ENCODE measurements at regions not wholly inside any gene's neighbourhood (a gene's known extent, or its start where the extent isn't known, plus 50 kb on each side); places are given as distances from the start of the nearest gene placed in this dataset.

GRCh38 chr5:68734781-68735180, 359.0 kb upstream of the SLC30A5 start:
- WGBS, 2 donors: 88 to 90% methylated on average over 4 of the region's 4 CpGs
- Histone ChIP-seq H3K9me3 (ENCODE audit: control insufficient read depth in 4 of 4, insufficient read depth in 3 of 4, low read length in 3 of 4) (peaks cover 0 to 2% (median 0%) of the 10 kb centered on the region in 4 donors), H3K9ac (ENCODE audit: insufficient read depth in 1 of 2, low read length in 2 of 2) (no peak overlapping the region), H3K4me1 (ENCODE audit: control insufficient read depth in 5 of 5, insufficient read depth in 5 of 5, low read length in 5 of 5) (peaks cover 0 to 11% (median 9%) of the 10 kb centered on the region in 5 donors), H3K36me3 (ENCODE audit: control insufficient read depth in 4 of 4, insufficient read depth in 4 of 4, low read length in 4 of 4) (no peaks in the 10 kb centered on the region), H3K4me3 (no peak overlapping the region), H3K27ac (ENCODE audit: low read depth in 1 of 2, low read length in 1 of 2) (no peak overlapping the region), H3K27me3 (ENCODE audit: control insufficient read depth in 3 of 3, insufficient read depth in 3 of 3, low read length in 2 of 3) (no peaks in the 10 kb centered on the region)
- DNase-seq (no peak), ATAC-seq (ENCODE audit: insufficient read depth, low FRiP score) (no peak)
- TF ChIP-seq CTCF (IDR thresholded peaks at IDR 0.05; ENCODE audit: control extremely low read depth, extremely low read depth): no peak

- H3K9ac ChIP-seq (ENCODE audit: insufficient read depth in 1 of 2, low read length in 2 of 2): no peak overlapping the region
- no peaks in the 10 kb centered on the region for H3K4me1 ChIP-seq (ENCODE audit: control insufficient read depth in 5 of 5, insufficient read depth in 5 of 5, low read length in 5 of 5)
- H3K27ac ChIP-seq (ENCODE audit: low read depth in 1 of 2, low read length in 1 of 2): no peak overlapping the region
- 96 to 98% methylated on average over 9 of the region's 9 CpGs for WGBS, 2 donors
- no peak for ATAC-seq (ENCODE audit: insufficient read depth, low FRiP score)
- no peaks in the 10 kb centered on the region for H3K27me3 ChIP-seq (ENCODE audit: control insufficient read depth in 3 of 3, insufficient read depth in 3 of 3, low read length in 2 of 3)
- H3K9me3 ChIP-seq (ENCODE audit: control insufficient read depth in 4 of 4, insufficient read depth in 3 of 4, low read length in 3 of 4): no peaks in the 10 kb centered on the region
- no peaks in the 10 kb centered on the region for H3K36me3 ChIP-seq (ENCODE audit: control insufficient read depth in 4 of 4, insufficient read depth in 4 of 4, low read length in 4 of 4)
- no peak for DNase-seq
- no peak for TF ChIP-seq CTCF (IDR thresholded peaks at IDR 0.05; ENCODE audit: control extremely low read depth, extremely low read depth)
- no peak overlapping the region for H3K4me3 ChIP-seq
Measured at GRCh38 chr5:68738236-68738635, 355.6 kb upstream of the SLC30A5 start.

GRCh38 chr5:68738841-68739240, 355.0 kb upstream of the SLC30A5 start:
- H3K4me3 ChIP-seq: no peak overlapping the region
- H3K9ac ChIP-seq (ENCODE audit: insufficient read depth in 1 of 2, low read length in 2 of 2): no peak overlapping the region
- ATAC-seq (ENCODE audit: insufficient read depth, low FRiP score) (no peak), DNase-seq (no peak)
- H3K36me3 ChIP-seq (ENCODE audit: control insufficient read depth in 4 of 4, insufficient read depth in 4 of 4, low read length in 4 of 4): no peaks in the 10 kb centered on the region
- H3K9me3 ChIP-seq (ENCODE audit: control insufficient read depth in 4 of 4, insufficient read depth in 3 of 4, low read length in 3 of 4): no peaks in the 10 kb centered on the region
- no peak overlapping the region for H3K27ac ChIP-seq (ENCODE audit: low read depth in 1 of 2, low read length in 1 of 2)
- no peaks in the 10 kb centered on the region for H3K27me3 ChIP-seq (ENCODE audit: control insufficient read depth in 3 of 3, insufficient read depth in 3 of 3, low read length in 2 of 3)
- H3K4me1 ChIP-seq (ENCODE audit: control insufficient read depth in 5 of 5, insufficient read depth in 5 of 5, low read length in 5 of 5): no peaks in the 10 kb centered on the region
- 95 to 96% methylated on average over 4 of the region's 4 CpGs for WGBS, 2 donors
- TF ChIP-seq CTCF (IDR thresholded peaks at IDR 0.05; ENCODE audit: control extremely low read depth, extremely low read depth): no peak

- no peak for ATAC-seq (ENCODE audit: insufficient read depth, low FRiP score)
- no peaks in the 10 kb centered on the region for H3K27me3 ChIP-seq (ENCODE audit: control insufficient read depth in 3 of 3, insufficient read depth in 3 of 3, low read length in 2 of 3)
- no peaks in the 10 kb centered on the region for H3K9me3 ChIP-seq (ENCODE audit: control insufficient read depth in 4 of 4, insufficient read depth in 3 of 4, low read length in 3 of 4)
- H3K27ac ChIP-seq (ENCODE audit: low read depth in 1 of 2, low read length in 1 of 2): no peak overlapping the region
- H3K9ac ChIP-seq (ENCODE audit: insufficient read depth in 1 of 2, low read length in 2 of 2): no peak overlapping the region
- TF ChIP-seq CTCF (IDR thresholded peaks at IDR 0.05; ENCODE audit: control extremely low read depth, extremely low read depth): no peak
- no peaks in the 10 kb centered on the region for H3K4me1 ChIP-seq (ENCODE audit: control insufficient read depth in 5 of 5, insufficient read depth in 5 of 5, low read length in 5 of 5)
- no peak for DNase-seq
- WGBS, 2 donors: 88 to 95% methylated on average over 5 of the region's 5 CpGs
- no peak overlapping the region for H3K4me3 ChIP-seq
- H3K36me3 ChIP-seq (ENCODE audit: control insufficient read depth in 4 of 4, insufficient read depth in 4 of 4, low read length in 4 of 4): no peaks in the 10 kb centered on the region
Measured at GRCh38 chr5:68739752-68740151, 354.1 kb upstream of the SLC30A5 start.

Measured in lung (tissue), 11 donors.